SU-DHL-6 (cell line): ENCODE measurements at regions not wholly inside any gene's neighbourhood (a gene's known extent, or its start where the extent isn't known, plus 50 kb on each side); places are given as distances from the start of the nearest gene placed in this dataset.

Experiments
- CTCF ChIP-seq: fragments of 200-600 bp; sonication (generic); IDR thresholded peaks from one replicate; pipeline ENCODE4 v1.5.1; 2017; ENCODE audit warnings: antibody characterized with exemption, mild to moderate bottlenecking, low read length, moderate library complexity; ENCODE audit not compliant: insufficient read depth, poor library complexity, severe bottlenecking
- EZH2phosphoT487 ChIP-seq: fragments of 200-600 bp; sonication (generic), shearing (Covaris generic); conservative IDR thresholded peaks from 2 replicates; pipeline ENCODE4 v1.6.1; 2018; ENCODE audit warnings: mild to moderate bottlenecking, antibody characterized with exemption, low read length, moderate library complexity, mixed read lengths

- TF ChIP-seq CTCF, result no peak
- TF ChIP-seq EZH2phosphoT487, result no peak
Observed at GRCh38 chr1:5730272-5731109, 261.7 kb downstream of the NPHP4 start.
